Peyer's patch (tissue), 4 donors: ENCODE measurements at regions not wholly inside any gene's neighbourhood (a gene's known extent, or its start where the extent isn't known, plus 50 kb on each side); places are given as distances from the start of the nearest gene placed in this dataset.
A peak's percentile ranks its signal among the peaks of the same experiment; 100 is the strongest.

Experiments
- DNase-seq, 3 donors: peaks; one replicate each; pipeline ENCODE4 v3.0.0-alpha.2; 2017 to 2019
- H3K27ac ChIP-seq, 4 donors: fragments of 200-600 bp; sonication (generic); one replicate each; pipeline ENCODE4 v1.5.1; 2016 to 2019
- H3K27me3 ChIP-seq, 2 donors: fragments of 200-600 bp; sonication (generic); one replicate each; pipeline ENCODE4 v1.5.1; 2019
- H3K36me3 ChIP-seq, 3 donors: fragments of 200-600 bp; sonication (generic); one replicate each; pipeline ENCODE4 v1.5.1; 2016 to 2019
- H3K4me1 ChIP-seq, 4 donors: fragments of 200-600 bp; sonication (generic); one replicate each; pipeline ENCODE4 v1.5.1; 2016 to 2019
- H3K4me3 ChIP-seq, 4 donors: fragments of 200-600 bp; sonication (generic); 1 replicate in 3 of 4; 2 replicates in 1 of 4; pipeline ENCODE4 v1.5.1; 2016 to 2019; ENCODE audit warnings: mild to moderate bottlenecking in 1 of 4
- H3K9me3 ChIP-seq, 4 donors: fragments of 200-600 bp; sonication (generic); one replicate each; pipeline ENCODE4 v1.5.1; 2016 to 2019; ENCODE audit warnings: mild to moderate bottlenecking in 1 of 4
- CTCF ChIP-seq, 6 experiments: fragments of 450-650 bp in 4 of 6; fragments of 200-600 bp in 2 of 6; sonication (generic) in 1 of 6; IDR thresholded peaks; one replicate each; pipeline ENCODE4 v1.5.1; 2017 to 2019; ENCODE audit warnings: antibody characterized with exemption in 6 of 6, mild to moderate bottlenecking in 3 of 6, moderate library complexity in 1 of 6
- POLR2A ChIP-seq, 2 donors: fragments of 450-650 bp; IDR thresholded peaks; one replicate each; pipeline ENCODE4 v1.5.1; 2017; ENCODE audit warnings: antibody characterized with exemption in 2 of 2, mild to moderate bottlenecking in 2 of 2, moderate library complexity in 2 of 2

- no peak for TF ChIP-seq CTCF (IDR thresholded peaks at IDR 0.05)
- TF ChIP-seq POLR2A (IDR thresholded peaks at IDR 0.05): no peak
- H3K27ac ChIP-seq: no peak overlapping the region
- no peaks in the 10 kb centered on the region for H3K9me3 ChIP-seq
- H3K36me3 ChIP-seq: no peaks in the 10 kb centered on the region
- DNase-seq: no peak
- H3K4me3 ChIP-seq: no peak overlapping the region
- H3K27me3 ChIP-seq: no peaks in the 10 kb centered on the region
- no peaks in the 10 kb centered on the region for H3K4me1 ChIP-seq
Measured at GRCh38 chr5:114210662-114211061, 151.2 kb upstream of the KCNN2 start.

- Histone ChIP-seq H3K36me3 (no peaks in the 10 kb centered on the region), H3K27me3 (no peaks in the 10 kb centered on the region), H3K4me3 (no peak overlapping the region), H3K27ac (no peak overlapping the region), H3K9me3 (no peaks in the 10 kb centered on the region), H3K4me1 (no peaks in the 10 kb centered on the region)
- no peak for DNase-seq
- TF ChIP-seq CTCF (IDR thresholded peaks at IDR 0.05): no peak
- no peak for TF ChIP-seq POLR2A (IDR thresholded peaks at IDR 0.05)
Measured at GRCh38 chr5:114221807-114222206, 140.1 kb upstream of the KCNN2 start.

GRCh38 chr5:114223866-114224265 is 138.0 kb upstream of the KCNN2 start:
- H3K27ac ChIP-seq: no peak overlapping the region
- TF ChIP-seq CTCF (IDR thresholded peaks at IDR 0.05) (peak in 1 of 6 experiments; percentile 19), POLR2A (IDR thresholded peaks at IDR 0.05) (no peak)
- no peak overlapping the region for H3K4me3 ChIP-seq
- H3K4me1 ChIP-seq: no peaks in the 10 kb centered on the region
- no peak for DNase-seq
- H3K36me3 ChIP-seq: no peaks in the 10 kb centered on the region
- no peaks in the 10 kb centered on the region for H3K9me3 ChIP-seq
- H3K27me3 ChIP-seq: no peaks in the 10 kb centered on the region

- H3K9me3 ChIP-seq: no peaks in the 10 kb centered on the region
- H3K36me3 ChIP-seq: no peaks in the 10 kb centered on the region
- H3K27me3 ChIP-seq: no peaks in the 10 kb centered on the region
- no peak overlapping the region for H3K4me3 ChIP-seq
- no peaks in the 10 kb centered on the region for H3K4me1 ChIP-seq
- DNase-seq: no peak
- no peak overlapping the region for H3K27ac ChIP-seq
- TF ChIP-seq CTCF (IDR thresholded peaks at IDR 0.05) (no peak), POLR2A (IDR thresholded peaks at IDR 0.05) (no peak)
Measured at GRCh38 chr5:114237766-114238165, 124.1 kb upstream of the KCNN2 start.

- Histone ChIP-seq H3K9me3 (no peaks in the 10 kb centered on the region), H3K4me3 (no peak overlapping the region), H3K36me3 (no peaks in the 10 kb centered on the region), H3K27ac (no peak overlapping the region), H3K4me1 (no peaks in the 10 kb centered on the region), H3K27me3 (no peaks in the 10 kb centered on the region)
- DNase-seq: no peak
- TF ChIP-seq POLR2A (IDR thresholded peaks at IDR 0.05) (no peak), CTCF (IDR thresholded peaks at IDR 0.05) (no peak)
Measured at GRCh38 chr5:114238771-114239313, 123.0 kb upstream of the KCNN2 start.
